K562 (cell line): ENCODE measurements at regions not wholly inside any gene's neighbourhood (a gene's known extent, or its start where the extent isn't known, plus 50 kb on each side); places are given as distances from the start of the nearest gene placed in this dataset.

Experiments used
- ATAC-seq: fragments of 200-7000 bp; cut with Tn5 transposase; 3 replicates; pipeline ENCODE4 v1.9.1; 2020; ENCODE audit warnings: moderate library complexity
- BruUV-seq: library from RNA; stranded (reverse); fragments of 400-500 nt; replicated peaks from 2 replicates; lab custom pipeline; 2021; lab: Mats Ljungman, UMichigan
- CTCF ChIA-PET: fragments of 300-600 bp; formaldehyde crosslinking; extraction: SDS; loops from one replicate; lab custom pipeline; 2021; ENCODE audit warnings: low intra/inter-chr PET ratio; lab: Yijun Ruan, JAX
- POLR2A ChIA-PET: fragments of 300-600, 350-650 bp; sonication (Branson Sonifier 250); formaldehyde crosslinking; extraction: SDS; loops from one replicate; lab custom pipeline; 2021; ENCODE audit warnings: antibody characterized with exemption, inconsistent platforms; lab: Yijun Ruan, JAX
- DNase-seq, 4 experiments: peaks; one replicate each; pipeline versions ENCODE4 v3.0.0 to v3.0.0-alpha.2; 2011 to 2018; ENCODE audit warnings: low spot score in 3 of 4, mixed read lengths in 3 of 4; ENCODE audit errors: extremely low read depth in 1 of 4
- FAIRE-seq: peaks from 2 replicates; lab custom pipeline; 2011; peaks lifted over from hg19 to GRCh38; lab: Jason Lieb, UNC
- H2AFZ ChIP-seq: 2 replicates; pipeline ENCODE4 v1.6.0; 2011; ENCODE audit warnings: low read depth, low read length, control low read depth, inconsistent platforms
- H3K27ac ChIP-seq: fragments of 200-600 bp; 3 replicates; pipeline ENCODE4 v1.8.0; 2011; ENCODE audit warnings: low read depth, mild to moderate bottlenecking, control low read depth, inconsistent platforms, low read length, moderate library complexity, mixed read lengths; ENCODE audit errors: extremely low read depth
- H3K27me3 ChIP-seq, 2 experiments: fragments of 300-600 bp in 1 of 2; 2 replicates in 1 of 2; 3 replicates in 1 of 2; pipeline versions ENCODE4 v1.6.0 to v1.8.0; 2011; ENCODE audit warnings: inconsistent platforms in 2 of 2, low read length in 2 of 2, mild to moderate bottlenecking in 1 of 2, mixed read lengths in 1 of 2, moderate library complexity in 1 of 2; ENCODE audit not compliant: control insufficient read depth in 2 of 2, insufficient read depth in 2 of 2
- H3K36me3 ChIP-seq: fragments of 300-600 bp; 3 replicates; pipeline ENCODE4 v1.8.0; 2011; ENCODE audit warnings: mild to moderate bottlenecking, low read length, inconsistent platforms; ENCODE audit not compliant: control insufficient read depth, insufficient read depth
- H3K4me1 ChIP-seq, 2 experiments: fragments of 200-600 bp in 1 of 2; replicated peaks in 1 of 2; 2 replicates in 1 of 2; 3 replicates in 1 of 2; pipeline versions ENCODE4 v1.5.1 to v1.8.0; 2011; ENCODE audit warnings: inconsistent platforms in 2 of 2, low read length in 2 of 2, mild to moderate bottlenecking in 1 of 2, mixed read lengths in 1 of 2, moderate library complexity in 1 of 2; ENCODE audit not compliant: control insufficient read depth in 2 of 2, insufficient read depth in 2 of 2
- H3K4me2 ChIP-seq: 2 replicates; pipeline ENCODE4 v1.6.1; 2011; ENCODE audit warnings: low read length, control low read depth, inconsistent platforms, mixed read lengths; ENCODE audit not compliant: insufficient read depth
- H3K4me3 ChIP-seq: fragments of 200-600 bp; sonication (generic), shearing (Covaris generic); 2 replicates; pipeline ENCODE4 v1.5.1; 2016; ENCODE audit warnings: control low read depth, inconsistent platforms
- H3K79me2 ChIP-seq: fragments of 200-600 bp; 3 replicates; pipeline ENCODE4 v1.8.0; 2011; ENCODE audit warnings: low read length, inconsistent platforms; ENCODE audit not compliant: control insufficient read depth, insufficient read depth
- H3K9ac ChIP-seq, 2 experiments: 2 replicates each; pipeline versions ENCODE4 v1.6.0 to v1.6.1; 2011; ENCODE audit warnings: low read depth in 2 of 2, low read length in 2 of 2, control low read depth in 1 of 2, inconsistent platforms in 1 of 2, mild to moderate bottlenecking in 1 of 2, mixed read lengths in 1 of 2; ENCODE audit not compliant: insufficient read depth in 1 of 2
- H3K9me1 ChIP-seq: one replicate; pipeline ENCODE4 v1.6.0; 2011; ENCODE audit warnings: inconsistent platforms, mild to moderate bottlenecking, low read length, moderate library complexity; ENCODE audit not compliant: control insufficient read depth, insufficient read depth
- H3K9me3 ChIP-seq: replicated peaks from 2 replicates; pipeline ENCODE4 v1.5.1; 2011; ENCODE audit warnings: low read depth, low read length, inconsistent platforms; ENCODE audit not compliant: control insufficient read depth, insufficient read depth
- H4K20me1 ChIP-seq: replicated peaks from 2 replicates; pipeline ENCODE4 v1.6.1; 2011; ENCODE audit warnings: low read length, inconsistent platforms, mixed read lengths; ENCODE audit not compliant: control insufficient read depth, insufficient read depth
- E4F1 ChIP-seq: fragments of 250-450 bp; sonication (Bioruptor Pico); IDR thresholded peaks from 2 replicates; pipeline ENCODE4 v1.5.0; 2021; ENCODE audit warnings: mild to moderate bottlenecking, borderline replicate concordance
- HNRNPH1 ChIP-seq: fragments of 200-400 bp; formaldehyde crosslinking; optimal IDR thresholded peaks from 2 replicates; pipeline ENCODE3; 2017; ENCODE audit warnings: low read depth, mild to moderate bottlenecking, low read length, moderate library complexity
- NCOA1 ChIP-seq: fragments of 450-650 bp; IDR thresholded peaks from 2 replicates; pipeline ENCODE4 v1.6.1; 2016; ENCODE audit warnings: low read depth
- NR1H2 ChIP-seq: sonication (generic); formaldehyde crosslinking; IDR thresholded peaks from 2 replicates; pipeline ENCODE4 v1.4.0; 2020; ENCODE audit warnings: mild to moderate bottlenecking, missing genetic modification reagents
- PCBP1 ChIP-seq: fragments of 200-400 bp; formaldehyde crosslinking; IDR thresholded peaks from 2 replicates; pipeline ENCODE4 v1.6.1; 2018; ENCODE audit warnings: mild to moderate bottlenecking, low read depth, low read length; ENCODE audit not compliant: poor library complexity, severe bottlenecking
- PTBP1 ChIP-seq: fragments of 200-400 bp; formaldehyde crosslinking; IDR thresholded peaks from 2 replicates; pipeline ENCODE4 v1.6.1; 2017; ENCODE audit warnings: low read depth, low read length
- RBM22 ChIP-seq: fragments of 200-400 bp; formaldehyde crosslinking; IDR thresholded peaks from 2 replicates; pipeline ENCODE4 v1.6.1; 2018; ENCODE audit warnings: low read length, low read depth; ENCODE audit not compliant: poor library complexity, severe bottlenecking
- ZBTB33 ChIP-seq: sonication (generic); formaldehyde crosslinking; IDR thresholded peaks from 2 replicates; pipeline ENCODE4 v1.8.1; 2023; ENCODE audit warnings: mild to moderate bottlenecking, missing genetic modification reagents
- ZC3H8 ChIP-seq: fragments of 450-650 bp; IDR thresholded peaks from 2 replicates; pipeline ENCODE4 v1.6.1; 2017
- ZNF551 ChIP-seq: fragments of 250-450 bp; sonication (Bioruptor Pico); IDR thresholded peaks from 2 replicates; pipeline ENCODE4 v1.5.0; 2021; ENCODE audit warnings: mild to moderate bottlenecking, moderate library complexity
- ZNF584 ChIP-seq: fragments of 200-800 bp; sonication (Bioruptor generic); IDR thresholded peaks from 2 replicates; pipeline ENCODE4 v1.6.1; 2016; ENCODE audit warnings: low read depth, mild to moderate bottlenecking, missing genetic modification characterization, missing compliant biosample characterization
- WGBS: fragments of 100-300 bp; shearing (Covaris generic); methylation state at CpG from one replicate; pipeline ENCODE4 v1.1.6; 2016; ENCODE audit warnings: low coverage, mixed read lengths; ENCODE audit not compliant: insufficient coverage; ENCODE audit errors: missing lambda C conversion rate; 5-methylcytosine and 5-hydroxymethylcytosine counted together
- in situ Hi-C: fragments of 300-500 bp; cut with MboI; formaldehyde crosslinking; loops from 4 replicates; pipeline ENCODE4 v1.15.0; 2018; ENCODE audit warnings: inconsistent platforms, mixed read lengths
- intact Hi-C: fragments of 100-400 bp; cut with micrococcal nuclease; formaldehyde crosslinking; loops from 2 replicates; pipeline ENCODE4 v1.14.2; 2022

GRCh38 chr4:169906104-169906503 lies 120.1 kb downstream of the MFAP3L start:
- no peaks in the 10 kb centered on the region for H3K79me2 ChIP-seq
- no peak for DNase-seq
- no peaks in the 10 kb centered on the region for H3K27me3 ChIP-seq
- H4K20me1 ChIP-seq: no peaks in the 10 kb centered on the region
- no peak for TF ChIP-seq ZNF584 (CRISPR knock-in tag)
- no peak for TF ChIP-seq ZNF551 (CRISPR knock-in tag)
- no peak for TF ChIP-seq NCOA1
- TF ChIP-seq E4F1 (CRISPR knock-in tag): no peak
- TF ChIP-seq NR1H2 (CRISPR knock-in tag): no peak
- TF ChIP-seq ZBTB33 (CRISPR knock-in tag): no peak
- TF ChIP-seq RBM22: no peak
- TF ChIP-seq PCBP1: no peak
- no peak for TF ChIP-seq PTBP1
- no peak for TF ChIP-seq HNRNPH1
- TF ChIP-seq ZC3H8: no peak
- no peaks in the 10 kb centered on the region for H3K9me3 ChIP-seq
- 0% methylated on average over 2 of the region's 2 CpGs for WGBS
- FAIRE-seq: no peak
- H3K4me1 ChIP-seq: no peaks in the 10 kb centered on the region
- no peak overlapping the region for H3K4me3 ChIP-seq
- intact Hi-C loops (loop anchor here (10.0 kb wide), 1 partner anchor 139 kb away; no protein-coding TSS in a partner anchor), in situ Hi-C loops (no loop called here)
- CTCF ChIA-PET: interaction anchor here (0.6 kb wide), 1 partner anchor 142 kb away, joined by 3 read pairs; no protein-coding TSS in a partner anchor
- no peak overlapping the region for H3K9ac ChIP-seq
- no peak overlapping the region for H3K4me2 ChIP-seq
- ATAC-seq: no peak
- no peak overlapping the region for H3K27ac ChIP-seq
- no peak overlapping the region for H2AFZ ChIP-seq
- no peaks in the 10 kb centered on the region for H3K36me3 ChIP-seq
- POLR2A ChIA-PET: no interaction called here
- H3K9me1 ChIP-seq: no peaks in the 10 kb centered on the region
- BruUV-seq: no TSS peak
